ENCODE measurements at regions not wholly inside any gene's neighbourhood (a gene's known extent, or its start where the extent isn't known, plus 50 kb on each side); places are given as distances from the start of the nearest gene placed in this dataset.

- Histone ChIP-seq H3K4me1 (ENCODE audit: insufficient read depth, low read length) (no peaks in the 10 kb centered on the region), H3K27ac (ENCODE audit: low read length) (no peak overlapping the region), H3K36me3 (ENCODE audit: insufficient read depth, low read depth, low read length) (no peaks in the 10 kb centered on the region), H3K27me3 (ENCODE audit: insufficient read depth, low read length) (no peaks in the 10 kb centered on the region), H3K4me3 (ENCODE audit: low read length) (no peak overlapping the region), H3K9ac (ENCODE audit: low read depth, low read length) (no peak overlapping the region), H3K9me3 (ENCODE audit: insufficient read depth, low read depth, low read length) (no peaks in the 10 kb centered on the region)
These were observed 945.2 kb upstream of the SLC35B3 start for GRCh38 chr6:9380568-9380967.

GRCh38 chr6:9373308-9373707 lies 938.0 kb upstream of the SLC35B3 start:
- H3K9ac ChIP-seq (ENCODE audit: low read depth, low read length): no peak overlapping the region

GRCh38 chr6:9370480-9370879 lies 935.1 kb upstream of the SLC35B3 start:
- no peaks in the 10 kb centered on the region for H3K36me3 ChIP-seq (ENCODE audit: insufficient read depth, low read depth, low read length)
- H3K9ac ChIP-seq (ENCODE audit: low read depth, low read length): no peak overlapping the region
- H3K27me3 ChIP-seq (ENCODE audit: insufficient read depth, low read length): no peaks in the 10 kb centered on the region
- no peaks in the 10 kb centered on the region for H3K4me1 ChIP-seq (ENCODE audit: insufficient read depth, low read length)
- H3K4me3 ChIP-seq (ENCODE audit: low read length): no peak overlapping the region
- no peak overlapping the region for H3K27ac ChIP-seq (ENCODE audit: low read length)
- H3K9me3 ChIP-seq (ENCODE audit: insufficient read depth, low read depth, low read length): no peaks in the 10 kb centered on the region

More at GRCh38 chr6:9373308-9373707, 938.0 kb upstream of the SLC35B3 start:
- Histone ChIP-seq H3K4me1 (ENCODE audit: insufficient read depth, low read length) (no peaks in the 10 kb centered on the region), H3K36me3 (ENCODE audit: insufficient read depth, low read depth, low read length) (no peaks in the 10 kb centered on the region), H3K27ac (ENCODE audit: low read length) (no peak overlapping the region), H3K9me3 (ENCODE audit: insufficient read depth, low read depth, low read length) (no peaks in the 10 kb centered on the region), H3K27me3 (ENCODE audit: insufficient read depth, low read length) (no peaks in the 10 kb centered on the region), H3K4me3 (ENCODE audit: low read length) (no peak overlapping the region)

- no peaks in the 10 kb centered on the region for H3K36me3 ChIP-seq (ENCODE audit: insufficient read depth, low read depth, low read length)
- no peak overlapping the region for H3K27ac ChIP-seq (ENCODE audit: low read length)
- no peaks in the 10 kb centered on the region for H3K9me3 ChIP-seq (ENCODE audit: insufficient read depth, low read depth, low read length)
- H3K4me3 ChIP-seq (ENCODE audit: low read length): no peak overlapping the region
- H3K4me1 ChIP-seq (ENCODE audit: insufficient read depth, low read length): no peaks in the 10 kb centered on the region
- H3K9ac ChIP-seq (ENCODE audit: low read depth, low read length): no peak overlapping the region
- no peaks in the 10 kb centered on the region for H3K27me3 ChIP-seq (ENCODE audit: insufficient read depth, low read length)
These were observed 930.0 kb upstream of the SLC35B3 start for GRCh38 chr6:9365378-9365777.

GRCh38 chr6:9361749-9362148 lies 926.4 kb upstream of the SLC35B3 start:
- H3K4me1 ChIP-seq (ENCODE audit: insufficient read depth, low read length): no peaks in the 10 kb centered on the region
- H3K27ac ChIP-seq (ENCODE audit: low read length): no peak overlapping the region
- H3K27me3 ChIP-seq (ENCODE audit: insufficient read depth, low read length): no peaks in the 10 kb centered on the region
- no peak overlapping the region for H3K9ac ChIP-seq (ENCODE audit: low read depth, low read length)
- H3K36me3 ChIP-seq (ENCODE audit: insufficient read depth, low read depth, low read length): no peaks in the 10 kb centered on the region
- H3K4me3 ChIP-seq (ENCODE audit: low read length): no peak overlapping the region
- H3K9me3 ChIP-seq (ENCODE audit: insufficient read depth, low read depth, low read length): no peaks in the 10 kb centered on the region

GRCh38 chr6:9360881-9361280 lies 925.5 kb upstream of the SLC35B3 start:
- H3K27me3 ChIP-seq (ENCODE audit: insufficient read depth, low read length): no peaks in the 10 kb centered on the region
- H3K9ac ChIP-seq (ENCODE audit: low read depth, low read length): no peak overlapping the region
- H3K36me3 ChIP-seq (ENCODE audit: insufficient read depth, low read depth, low read length): no peaks in the 10 kb centered on the region
- H3K27ac ChIP-seq (ENCODE audit: low read length): no peak overlapping the region
- no peaks in the 10 kb centered on the region for H3K4me1 ChIP-seq (ENCODE audit: insufficient read depth, low read length)
- no peak overlapping the region for H3K4me3 ChIP-seq (ENCODE audit: low read length)
- H3K9me3 ChIP-seq (ENCODE audit: insufficient read depth, low read depth, low read length): no peaks in the 10 kb centered on the region

GRCh38 chr6:9347608-9348007 lies 912.3 kb upstream of the SLC35B3 start:
- Histone ChIP-seq H3K4me3 (ENCODE audit: low read length) (no peak overlapping the region), H3K27me3 (ENCODE audit: insufficient read depth, low read length) (no peaks in the 10 kb centered on the region), H3K4me1 (ENCODE audit: insufficient read depth, low read length) (no peaks in the 10 kb centered on the region), H3K27ac (ENCODE audit: low read length) (no peak overlapping the region), H3K9me3 (ENCODE audit: insufficient read depth, low read depth, low read length) (no peaks in the 10 kb centered on the region), H3K36me3 (ENCODE audit: insufficient read depth, low read depth, low read length) (no peaks in the 10 kb centered on the region), H3K9ac (ENCODE audit: low read depth, low read length) (no peak overlapping the region)

GRCh38 chr6:9346923-9347322 lies 911.6 kb upstream of the SLC35B3 start:
- Histone ChIP-seq H3K4me3 (ENCODE audit: low read length) (no peak overlapping the region), H3K27me3 (ENCODE audit: insufficient read depth, low read length) (no peaks in the 10 kb centered on the region), H3K9ac (ENCODE audit: low read depth, low read length) (no peak overlapping the region), H3K36me3 (ENCODE audit: insufficient read depth, low read depth, low read length) (no peaks in the 10 kb centered on the region), H3K4me1 (ENCODE audit: insufficient read depth, low read length) (no peaks in the 10 kb centered on the region), H3K27ac (ENCODE audit: low read length) (no peak overlapping the region), H3K9me3 (ENCODE audit: insufficient read depth, low read depth, low read length) (no peaks in the 10 kb centered on the region)

GRCh38 chr6:9335431-9335830 lies 900.1 kb upstream of the SLC35B3 start:
- H3K27me3 ChIP-seq (ENCODE audit: insufficient read depth, low read length): no peaks in the 10 kb centered on the region
- H3K4me3 ChIP-seq (ENCODE audit: low read length): no peak overlapping the region
- no peaks in the 10 kb centered on the region for H3K36me3 ChIP-seq (ENCODE audit: insufficient read depth, low read depth, low read length)
- no peak overlapping the region for H3K27ac ChIP-seq (ENCODE audit: low read length)
- no peaks in the 10 kb centered on the region for H3K4me1 ChIP-seq (ENCODE audit: insufficient read depth, low read length)
- H3K9me3 ChIP-seq (ENCODE audit: insufficient read depth, low read depth, low read length): no peaks in the 10 kb centered on the region
- H3K9ac ChIP-seq (ENCODE audit: low read depth, low read length): no peak overlapping the region

- no peaks in the 10 kb centered on the region for H3K27me3 ChIP-seq (ENCODE audit: insufficient read depth, low read length)
- H3K9ac ChIP-seq (ENCODE audit: low read depth, low read length): no peak overlapping the region
- H3K4me3 ChIP-seq (ENCODE audit: low read length): no peak overlapping the region
- H3K9me3 ChIP-seq (ENCODE audit: insufficient read depth, low read depth, low read length): no peaks in the 10 kb centered on the region
- no peak overlapping the region for H3K27ac ChIP-seq (ENCODE audit: low read length)
- H3K36me3 ChIP-seq (ENCODE audit: insufficient read depth, low read depth, low read length): no peaks in the 10 kb centered on the region
- H3K4me1 ChIP-seq (ENCODE audit: insufficient read depth, low read length): no peaks in the 10 kb centered on the region
These were observed 899.6 kb upstream of the SLC35B3 start for GRCh38 chr6:9334979-9335378.

GRCh38 chr6:9332241-9332780 lies 897.0 kb upstream of the SLC35B3 start:
- Histone ChIP-seq H3K27me3 (ENCODE audit: insufficient read depth, low read length) (no peaks in the 10 kb centered on the region), H3K9me3 (ENCODE audit: insufficient read depth, low read depth, low read length) (no peaks in the 10 kb centered on the region), H3K4me1 (ENCODE audit: insufficient read depth, low read length) (no peaks in the 10 kb centered on the region), H3K9ac (ENCODE audit: low read depth, low read length) (no peak overlapping the region), H3K36me3 (ENCODE audit: insufficient read depth, low read depth, low read length) (no peaks in the 10 kb centered on the region), H3K27ac (ENCODE audit: low read length) (no peak overlapping the region), H3K4me3 (ENCODE audit: low read length) (no peak overlapping the region)

- no peaks in the 10 kb centered on the region for H3K4me1 ChIP-seq (ENCODE audit: insufficient read depth, low read length)
- no peak overlapping the region for H3K9ac ChIP-seq (ENCODE audit: low read depth, low read length)
- H3K4me3 ChIP-seq (ENCODE audit: low read length): no peak overlapping the region
- H3K36me3 ChIP-seq (ENCODE audit: insufficient read depth, low read depth, low read length): no peaks in the 10 kb centered on the region
- no peaks in the 10 kb centered on the region for H3K9me3 ChIP-seq (ENCODE audit: insufficient read depth, low read depth, low read length)
- H3K27me3 ChIP-seq (ENCODE audit: insufficient read depth, low read length): no peaks in the 10 kb centered on the region
- no peak overlapping the region for H3K27ac ChIP-seq (ENCODE audit: low read length)
These were observed 881.5 kb upstream of the SLC35B3 start for GRCh38 chr6:9316831-9317230.
